HEK293 (cell line): ENCODE measurements at regions not wholly inside any gene's neighbourhood (a gene's known extent, or its start where the extent isn't known, plus 50 kb on each side); places are given as distances from the start of the nearest gene placed in this dataset.
"Not testable (repeated sequence)": the region's sequence is repeated elsewhere in the genome, so short reads cannot be mapped to it uniquely, and the experiment has no call there.

Experiments
- CTCF ChIA-PET: fragments of 350-600 bp; formaldehyde crosslinking; extraction: SDS; loops from one replicate; lab custom pipeline; 2021; ENCODE audit warnings: antibody characterized with exemption; lab: Yijun Ruan, JAX
- POLR2A ChIA-PET: fragments of 300-600 bp; formaldehyde crosslinking; extraction: SDS; loops from one replicate; lab custom pipeline; 2020; ENCODE audit warnings: antibody characterized with exemption, inconsistent platforms; lab: Yijun Ruan, JAX
- H3K27ac ChIP-seq: fragments of 200-500 bp; sonication (Bioruptor generic); 2 replicates; pipeline ENCODE4 v1.5.1; 2014; ENCODE audit warnings: low read depth, low read length, control low read depth, inconsistent platforms; ENCODE audit errors: extremely low read depth
- H3K36me3 ChIP-seq, 2 experiments: fragments of 200-500 bp in 1 of 2; sonication (Bioruptor generic) in 1 of 2; 1 replicate in 1 of 2; 2 replicates in 1 of 2; pipeline ENCODE4 v1.5.1; 2014 to 2017; ENCODE audit warnings: inconsistent platforms in 2 of 2, low read length in 2 of 2; ENCODE audit not compliant: control insufficient read depth in 2 of 2, insufficient read depth in 1 of 2
- H3K4me1 ChIP-seq: fragments of 200-500 bp; sonication (Bioruptor generic); 2 replicates; pipeline ENCODE4 v1.5.1; 2014; ENCODE audit warnings: mild to moderate bottlenecking, low read length, inconsistent platforms; ENCODE audit not compliant: control insufficient read depth, insufficient read depth
- H3K4me3 ChIP-seq: 2 replicates; pipeline ENCODE4 v1.5.1; 2011; ENCODE audit warnings: low read depth, mild to moderate bottlenecking, control low read depth, low read length, moderate library complexity
- H3K9me3 ChIP-seq: fragments of 200-500 bp; sonication (Bioruptor generic); 2 replicates; pipeline ENCODE4 v1.5.1; 2014; ENCODE audit warnings: low read depth, low read length, inconsistent platforms; ENCODE audit not compliant: control insufficient read depth, insufficient read depth
- SALL2 ChIP-seq: fragments of 450-650 bp; formaldehyde crosslinking; IDR thresholded peaks from 2 replicates; pipeline ENCODE4 v1.5.0; 2017; ENCODE audit warnings: missing biosample characterization, mild to moderate bottlenecking, missing genetic modification characterization, borderline replicate concordance
- ZBTB10 ChIP-seq: fragments of 450-650 bp; formaldehyde crosslinking; IDR thresholded peaks from 2 replicates; pipeline ENCODE4 v1.5.1; 2016; ENCODE audit warnings: missing biosample characterization, missing genetic modification characterization
- ZNF157 ChIP-seq: fragments of 450-650 bp; formaldehyde crosslinking; IDR thresholded peaks from 2 replicates; pipeline ENCODE4 v1.5.1; 2016; ENCODE audit warnings: missing biosample characterization, missing genetic modification characterization
- ZNF19 ChIP-seq: fragments of 450-650 bp; formaldehyde crosslinking; IDR thresholded peaks from 2 replicates; pipeline ENCODE4; 2016; ENCODE audit warnings: missing biosample characterization, missing genetic modification characterization, low read depth
- ZNF223 ChIP-seq: fragments of 450-650 bp; formaldehyde crosslinking; IDR thresholded peaks from 2 replicates; pipeline ENCODE4 v1.5.1; 2016; ENCODE audit warnings: missing biosample characterization, missing genetic modification characterization
- ZNF266 ChIP-seq: fragments of 450-650 bp; formaldehyde crosslinking; IDR thresholded peaks from 2 replicates; pipeline ENCODE4 v1.5.1; 2016; ENCODE audit warnings: missing biosample characterization, missing genetic modification characterization, low read depth
- ZNF292 ChIP-seq: fragments of 450-650 bp; formaldehyde crosslinking; IDR thresholded peaks from 2 replicates; pipeline ENCODE4 v1.5.1; 2016; ENCODE audit warnings: low read depth, missing biosample characterization, missing genetic modification characterization, borderline replicate concordance
- ZNF335 ChIP-seq: fragments of 450-650 bp; formaldehyde crosslinking; conservative IDR thresholded peaks from 2 replicates; pipeline ENCODE4 v1.5.1; 2016; ENCODE audit warnings: missing biosample characterization, missing genetic modification characterization
- ZNF350 ChIP-seq: fragments of 450-650 bp; formaldehyde crosslinking; IDR thresholded peaks from 2 replicates; pipeline ENCODE4 v1.5.0; 2017; ENCODE audit warnings: missing biosample characterization, mild to moderate bottlenecking, missing genetic modification characterization
- ZNF391 ChIP-seq: fragments of 450-650 bp; formaldehyde crosslinking; IDR thresholded peaks from 2 replicates; pipeline ENCODE4 v1.5.1; 2016; ENCODE audit warnings: low read depth, missing biosample characterization, missing genetic modification characterization, borderline replicate concordance
- ZNF521 ChIP-seq: fragments of 450-650 bp; formaldehyde crosslinking; IDR thresholded peaks from 2 replicates; pipeline ENCODE4 v1.5.1; 2017; ENCODE audit warnings: missing biosample characterization, mild to moderate bottlenecking, missing genetic modification characterization
- ZNF660 ChIP-seq: fragments of 450-650 bp; IDR thresholded peaks from 2 replicates; pipeline ENCODE4 v1.5.1; 2018; ENCODE audit warnings: missing biosample characterization, mild to moderate bottlenecking, missing genetic modification characterization
- ZNF670 ChIP-seq: fragments of 450-650 bp; formaldehyde crosslinking; IDR thresholded peaks from 2 replicates; pipeline ENCODE4 v1.5.1; 2016; ENCODE audit warnings: missing biosample characterization, missing genetic modification characterization, low read depth
- ZNF677 ChIP-seq: fragments of 450-650 bp; IDR thresholded peaks from 2 replicates; pipeline ENCODE4 v1.5.0; 2018; ENCODE audit warnings: missing biosample characterization, mild to moderate bottlenecking, missing genetic modification characterization, moderate library complexity
- ZNF747 ChIP-seq: fragments of 450-650 bp; formaldehyde crosslinking; IDR thresholded peaks from 2 replicates; pipeline ENCODE4 v1.5.1; 2016; ENCODE audit warnings: missing biosample characterization, missing genetic modification characterization
- ZNF843 ChIP-seq: fragments of 450-650 bp; formaldehyde crosslinking; IDR thresholded peaks from 2 replicates; pipeline ENCODE4 v1.5.1; 2016; ENCODE audit warnings: missing biosample characterization, missing genetic modification characterization
- TF ChIP-seq, protein P1 (sequence below): fragments of 450-650 bp; formaldehyde crosslinking; IDR thresholded peaks from 2 replicates; pipeline ENCODE4 v1.5.1; 2016; ENCODE audit warnings: missing biosample characterization, missing genetic modification characterization

- Histone ChIP-seq H3K4me1 (no peaks in the 10 kb centered on the region), H3K27ac (no peak overlapping the region), H3K36me3 (no peaks in the 10 kb centered on the region), H3K9me3 (no peaks in the 10 kb centered on the region), H3K4me3 (no peak overlapping the region)
- ChIA-PET CTCF (interaction anchor here (0.6 to 1.1 kb wide), 2 partner anchors 9 to 96 kb away, joined by 3 read pairs; no protein-coding TSS in a partner anchor), POLR2A (no interaction called here)
- TF ChIP-seq ZNF660 (tag by site-specific recombination) (no peak), ZNF266 (tag by site-specific recombination) (no peak), ZNF350 (tag by site-specific recombination) (no peak), ZNF521 (tag by site-specific recombination) (no peak), ZNF157 (no peak), ZNF292 (tag by site-specific recombination) (no peak), ZNF335 (tag by site-specific recombination) (no peak)
- TF ChIP-seq, protein P1, sequence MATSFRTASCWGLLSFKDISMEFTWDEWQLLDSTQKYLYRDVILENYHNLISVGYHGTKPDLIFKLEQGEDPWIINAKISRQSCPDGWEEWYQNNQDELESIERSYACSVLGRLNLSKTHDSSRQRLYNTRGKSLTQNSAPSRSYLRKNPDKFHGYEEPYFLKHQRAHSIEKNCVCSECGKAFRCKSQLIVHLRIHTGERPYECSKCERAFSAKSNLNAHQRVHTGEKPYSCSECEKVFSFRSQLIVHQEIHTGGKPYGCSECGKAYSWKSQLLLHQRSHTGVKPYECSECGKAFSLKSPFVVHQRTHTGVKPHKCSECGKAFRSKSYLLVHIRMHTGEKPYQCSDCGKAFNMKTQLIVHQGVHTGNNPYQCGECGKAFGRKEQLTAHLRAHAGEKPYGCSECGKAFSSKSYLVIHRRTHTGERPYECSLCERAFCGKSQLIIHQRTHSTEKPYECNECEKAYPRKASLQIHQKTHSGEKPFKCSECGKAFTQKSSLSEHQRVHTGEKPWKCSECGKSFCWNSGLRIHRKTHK (tag by site-specific recombination): no peak
Measured at GRCh38 chr13:24563087-24563486, 50.5 kb upstream of the PARP4 start.

DNA sequence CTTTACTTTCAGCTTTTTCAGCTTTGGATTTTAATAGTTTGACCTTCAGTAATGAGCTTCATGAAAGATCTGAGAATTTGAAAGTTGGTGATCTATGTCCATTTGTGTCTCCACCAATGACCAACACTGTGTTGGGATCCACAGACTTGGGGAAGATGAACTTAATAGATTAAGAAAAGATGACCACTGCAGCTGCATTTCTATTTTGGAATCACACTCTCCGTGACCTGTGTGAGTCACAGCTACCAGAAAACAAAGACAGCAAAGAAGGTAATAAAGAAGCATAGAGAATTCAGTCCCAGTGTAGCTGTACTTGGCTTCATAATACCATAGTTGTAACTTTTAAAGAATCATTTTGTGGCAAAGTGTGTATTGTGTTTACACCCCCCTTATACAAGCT lies 51.4 kb upstream of the PARP4 start:
- POLR2A ChIA-PET, H3K36me3 ChIP-seq, CTCF ChIA-PET, H3K4me1 ChIP-seq, H3K4me3 ChIP-seq, H3K9me3 ChIP-seq, H3K27ac ChIP-seq: not testable (repeated sequence)

DNA sequence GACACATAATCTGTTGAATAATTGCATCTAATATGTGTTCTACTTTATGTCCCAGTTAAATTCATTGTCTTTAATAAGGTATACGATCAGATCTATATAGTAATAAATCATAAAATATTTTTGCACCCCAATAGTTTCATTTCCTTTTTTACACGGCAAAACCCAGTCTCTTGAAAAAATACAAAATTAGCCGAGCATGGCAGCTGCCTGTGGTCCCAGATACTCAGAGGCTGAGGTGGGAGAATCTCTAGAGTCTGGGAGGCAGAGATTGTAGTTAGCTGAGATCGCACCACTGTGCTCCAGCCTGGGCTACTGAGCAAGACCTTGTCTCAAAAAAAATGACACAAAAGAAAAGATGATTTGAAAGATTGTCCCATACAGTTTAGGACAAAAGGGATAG lies 52.3 kb upstream of the PARP4 start:
- no peaks in the 10 kb centered on the region for H3K4me1 ChIP-seq
- H3K27ac ChIP-seq: no peak overlapping the region
- TF ChIP-seq ZNF843 (tag by site-specific recombination) (no peak), SALL2 (tag by site-specific recombination) (no peak), ZNF391 (tag by site-specific recombination) (no peak), ZNF677 (tag by site-specific recombination) (no peak), ZNF747 (tag by site-specific recombination) (no peak), ZNF19 (no peak), ZNF223 (tag by site-specific recombination) (no peak), ZNF670 (tag by site-specific recombination) (no peak), ZBTB10 (tag by site-specific recombination) (no peak)
- no peaks in the 10 kb centered on the region for H3K9me3 ChIP-seq
- no peak overlapping the region for H3K4me3 ChIP-seq
- H3K36me3 ChIP-seq: no peaks in the 10 kb centered on the region
- CTCF ChIA-PET: no interaction called here
- POLR2A ChIA-PET: no interaction called here

DNA sequence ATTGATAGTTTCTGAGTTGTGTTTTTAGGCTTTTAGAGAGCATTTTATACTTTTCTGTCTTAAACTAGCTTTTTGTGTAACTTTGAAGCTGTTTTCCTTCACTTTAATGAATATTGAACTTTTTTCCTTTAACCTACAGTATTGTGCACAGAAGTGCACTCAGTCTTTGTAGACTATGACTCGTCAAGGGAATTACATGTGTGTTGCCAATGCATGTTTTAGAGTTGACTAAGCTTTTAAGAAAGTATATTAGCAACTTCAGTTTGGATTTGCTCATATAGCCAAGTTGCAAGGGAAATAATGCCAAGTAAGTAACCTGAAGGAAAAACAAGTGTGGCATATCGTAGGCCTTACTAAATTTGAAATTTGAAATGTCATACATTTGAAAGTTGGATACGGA lies 55.0 kb upstream of the PARP4 start:
- CTCF ChIA-PET: interaction anchor here (0.6 to 1.1 kb wide), 2 partner anchors 12 to 431 kb away, joined by 3 read pairs; no protein-coding TSS in a partner anchor
- POLR2A ChIA-PET, H3K4me3 ChIP-seq, H3K4me1 ChIP-seq, H3K9me3 ChIP-seq, H3K27ac ChIP-seq, H3K36me3 ChIP-seq: not testable (repeated sequence)
